ENCODE measurements at regions not wholly inside any gene's neighbourhood (a gene's known extent, or its start where the extent isn't known, plus 50 kb on each side); places are given as distances from the start of the nearest gene placed in this dataset.

DNA sequence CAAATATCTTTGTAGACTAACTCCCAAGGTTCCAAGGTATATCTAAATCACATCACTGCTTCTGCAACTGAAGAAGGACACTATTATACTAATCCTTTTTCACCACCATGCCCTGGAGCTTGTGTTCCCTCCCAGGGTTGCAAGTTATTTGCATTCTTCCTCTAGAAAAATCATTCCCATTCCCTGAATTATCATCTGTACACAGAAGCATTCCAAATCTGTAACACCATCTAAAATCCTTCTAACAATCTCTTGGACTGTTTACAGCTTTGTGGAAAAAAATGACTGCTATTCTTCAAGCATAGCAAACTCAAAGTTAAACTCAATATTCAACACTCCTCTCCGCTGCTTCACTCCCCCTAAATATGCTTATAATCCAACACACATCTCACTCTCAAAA, 1570.8 kb upstream of the ADGRL3 start:
- DNase-seq (ENCODE audit: extremely low spot score): no peak
- TF ChIP-seq POLR2A (IDR thresholded peaks at IDR 0.05; ENCODE audit: low read depth) (no peak), CTCF (IDR thresholded peaks at IDR 0.05) (no peak)
- no peak overlapping the region for H3K27ac ChIP-seq (replicated peaks in 1 of 4)
- no peaks in the 10 kb centered on the region for H3K4me1 ChIP-seq
- 54% methylated on average over 1 of the region's 1 CpG for WGBS
- intact Hi-C loops (cut with DNase I): no loop called here
- H3K27me3 ChIP-seq: no peaks in the 10 kb centered on the region
- H3K9me3 ChIP-seq: no peaks in the 10 kb centered on the region
- no peak overlapping the region for H3K4me3 ChIP-seq
- H3K36me3 ChIP-seq: no peaks in the 10 kb centered on the region

DNA sequence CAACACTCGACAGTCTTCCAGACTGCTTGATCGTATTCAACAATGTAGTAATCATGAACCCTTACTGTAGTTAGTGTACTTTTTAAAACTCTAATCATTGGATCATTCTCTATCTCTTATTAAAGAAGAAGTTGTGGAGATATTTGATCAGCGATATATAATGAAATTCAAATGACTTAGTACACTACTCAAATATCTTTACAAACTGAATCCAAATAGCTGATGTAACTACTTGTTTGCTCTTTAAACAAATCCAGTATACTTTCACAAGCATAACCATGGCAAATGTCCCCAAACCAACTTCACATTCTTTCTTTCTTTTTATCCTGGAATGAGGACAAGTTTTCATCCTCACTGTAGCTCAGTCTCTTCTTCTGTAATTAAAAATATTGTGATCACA, 1569.9 kb upstream of the ADGRL3 start:
- 93% methylated on average over 3 of the region's 3 CpGs for WGBS
- Histone ChIP-seq H3K36me3 (no peaks in the 10 kb centered on the region), H3K4me1 (no peaks in the 10 kb centered on the region), H3K4me3 (no peak overlapping the region), H3K27ac (replicated peaks in 1 of 4) (no peak overlapping the region), H3K9me3 (no peaks in the 10 kb centered on the region), H3K27me3 (no peaks in the 10 kb centered on the region)
- DNase-seq (ENCODE audit: extremely low spot score): no peak
- intact Hi-C loops (cut with DNase I): no loop called here
- no peak for TF ChIP-seq POLR2A (IDR thresholded peaks at IDR 0.05; ENCODE audit: low read depth)
- TF ChIP-seq EP300 (IDR thresholded peaks at IDR 0.05): no peak
- TF ChIP-seq POLR2AphosphoS5 (IDR thresholded peaks at IDR 0.05): no peak
- TF ChIP-seq CTCF (IDR thresholded peaks at IDR 0.05): no peak

DNA sequence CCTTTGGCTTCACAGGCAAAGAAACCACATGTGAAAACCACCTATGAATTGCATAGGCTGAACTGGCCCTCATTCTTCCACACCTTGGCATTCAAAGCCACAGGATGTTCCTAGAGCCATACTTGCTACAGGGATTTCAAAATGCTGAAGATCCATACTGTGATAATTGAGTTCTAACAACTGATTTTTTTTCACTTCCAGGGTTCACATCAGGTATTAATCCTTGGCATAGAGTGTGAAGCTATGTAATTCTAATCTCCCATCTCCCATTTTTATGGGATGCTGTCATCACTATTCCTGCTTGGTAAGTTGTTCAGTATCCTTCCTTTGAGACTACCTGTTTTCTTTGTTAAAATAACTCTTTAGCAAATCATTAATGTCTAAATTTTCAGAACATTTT, 1569.2 kb upstream of the ADGRL3 start:
- DNase-seq (ENCODE audit: extremely low spot score): no peak
- Histone ChIP-seq H3K36me3 (no peaks in the 10 kb centered on the region), H3K4me3 (no peak overlapping the region), H3K4me1 (no peaks in the 10 kb centered on the region), H3K27me3 (no peaks in the 10 kb centered on the region), H3K9me3 (no peaks in the 10 kb centered on the region), H3K27ac (replicated peaks in 1 of 4) (no peak overlapping the region)
- intact Hi-C loops (cut with DNase I): no loop called here
- no peak for TF ChIP-seq EP300 (IDR thresholded peaks at IDR 0.05)
- no peak for TF ChIP-seq POLR2A (IDR thresholded peaks at IDR 0.05; ENCODE audit: low read depth)
- no peak for TF ChIP-seq POLR2AphosphoS5 (IDR thresholded peaks at IDR 0.05)
- no peak for TF ChIP-seq CTCF (IDR thresholded peaks at IDR 0.05)

DNA sequence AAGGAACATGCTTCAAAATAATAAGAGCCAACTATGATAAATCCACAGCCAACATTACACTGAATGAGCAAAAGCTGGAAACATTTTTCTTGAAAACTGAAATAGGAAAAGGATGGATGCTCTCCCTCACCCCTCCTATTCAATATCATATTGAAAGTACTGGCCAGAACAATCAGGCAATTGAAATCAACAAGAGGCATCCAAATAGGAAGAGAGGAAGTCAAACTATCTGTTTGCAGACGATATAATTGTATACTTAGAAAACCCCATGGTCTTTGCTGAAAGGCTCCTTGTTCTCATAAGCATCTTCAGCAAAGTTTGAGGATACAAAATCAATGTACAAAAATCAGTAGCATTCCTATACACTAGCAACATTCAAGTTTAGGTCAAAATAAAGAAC, 1562.5 kb upstream of the ADGRL3 start:
- intact Hi-C loops (cut with DNase I): no loop called here
- WGBS: 72% methylated on average over 1 of the region's 1 CpG
- H3K27ac ChIP-seq (replicated peaks in 1 of 4): no peak overlapping the region
- DNase-seq (ENCODE audit: extremely low spot score): no peak
- no peak overlapping the region for H3K4me3 ChIP-seq
- H3K9me3 ChIP-seq: no peaks in the 10 kb centered on the region
- TF ChIP-seq EP300 (IDR thresholded peaks at IDR 0.05) (no peak), POLR2AphosphoS5 (IDR thresholded peaks at IDR 0.05) (no peak), POLR2A (IDR thresholded peaks at IDR 0.05; ENCODE audit: low read depth) (no peak), CTCF (IDR thresholded peaks at IDR 0.05) (no peak)
- no peaks in the 10 kb centered on the region for H3K36me3 ChIP-seq
- H3K27me3 ChIP-seq: no peaks in the 10 kb centered on the region
- H3K4me1 ChIP-seq: no peaks in the 10 kb centered on the region

DNA sequence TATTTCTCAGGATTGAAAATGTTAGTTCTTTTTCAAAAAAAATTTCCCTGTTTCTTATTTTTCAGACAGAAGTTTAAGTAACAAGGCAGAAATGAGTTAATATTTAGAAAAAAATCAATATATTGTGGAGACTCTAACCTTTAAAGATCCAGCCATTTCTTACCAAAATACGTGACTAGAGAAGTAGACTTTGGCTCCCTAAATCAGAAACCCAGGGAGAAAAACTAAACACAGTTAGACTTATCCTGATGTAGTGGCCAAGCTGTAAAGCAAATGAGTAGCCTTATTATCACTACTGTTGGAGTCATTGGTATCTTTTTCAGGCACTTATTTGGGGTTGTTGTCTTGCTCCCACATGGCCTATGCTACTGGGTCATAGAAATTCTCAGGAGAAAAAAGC, 1556.4 kb upstream of the ADGRL3 start:
- H3K9me3 ChIP-seq: no peaks in the 10 kb centered on the region
- H3K27ac ChIP-seq (replicated peaks in 1 of 4): no peak overlapping the region
- H3K4me3 ChIP-seq: no peak overlapping the region
- no peaks in the 10 kb centered on the region for H3K4me1 ChIP-seq
- DNase-seq (ENCODE audit: extremely low spot score): no peak
- WGBS: 78% methylated on average over 1 of the region's 1 CpG
- H3K27me3 ChIP-seq: no peaks in the 10 kb centered on the region
- no peaks in the 10 kb centered on the region for H3K36me3 ChIP-seq
- no peak for TF ChIP-seq POLR2AphosphoS5 (IDR thresholded peaks at IDR 0.05)
- TF ChIP-seq CTCF (IDR thresholded peaks at IDR 0.05): no peak
- no peak for TF ChIP-seq POLR2A (IDR thresholded peaks at IDR 0.05; ENCODE audit: low read depth)
- TF ChIP-seq EP300 (IDR thresholded peaks at IDR 0.05): no peak
- intact Hi-C loops (cut with DNase I): no loop called here
